IMR-90 (cell line): ENCODE measurements at regions not wholly inside any gene's neighbourhood (a gene's known extent, or its start where the extent isn't known, plus 50 kb on each side); places are given as distances from the start of the nearest gene placed in this dataset.

Experiments
- ATAC-seq: fragments of 200-7000 bp; cut with Tn5 transposase; 2 replicates; pipeline ENCODE4 v1.9.1; 2020; ENCODE audit warnings: low read depth, mild to moderate bottlenecking, moderate library complexity
- BruUV-seq: library from RNA; stranded (reverse); fragments of 400-500 nt; replicated peaks from 2 replicates; lab custom pipeline; 2021; lab: Mats Ljungman, UMichigan
- CTCF ChIA-PET: fragments of 300-600 bp; formaldehyde crosslinking; extraction: SDS; loops from one replicate; lab custom pipeline; 2021; ENCODE audit warnings: antibody characterized with exemption; lab: Yijun Ruan, JAX
- POLR2A ChIA-PET: fragments of 300-600 bp; sonication (Branson Sonifier 250); formaldehyde crosslinking; loops from one replicate; lab custom pipeline; 2022; ENCODE audit warnings: antibody characterized with exemption; ENCODE audit not compliant: unreplicated experiment; lab: Charles Lee
- DNase-seq: peaks from one replicate; pipeline ENCODE4 v3.0.0; 2013
- H2AFZ ChIP-seq: replicated peaks from 2 replicates; pipeline ENCODE3; 2013; ENCODE audit warnings: low read length, mild to moderate bottlenecking; ENCODE audit not compliant: poor library complexity
- H2AK5ac ChIP-seq: 2 replicates; pipeline ENCODE4 v1.6.1; 2013; ENCODE audit warnings: low read depth, low read length, inconsistent platforms
- H2AK9ac ChIP-seq: replicated peaks from 2 replicates; pipeline ENCODE3; 2013; ENCODE audit warnings: mild to moderate bottlenecking, low read depth, low read length, moderate library complexity; ENCODE audit not compliant: poor library complexity
- H2BK120ac ChIP-seq: 2 replicates; pipeline ENCODE4 v1.6.1; 2013; ENCODE audit warnings: low read depth, low read length, inconsistent platforms
- H2BK15ac ChIP-seq: 3 replicates; pipeline ENCODE4 v1.6.1; 2013; ENCODE audit warnings: low read depth, low read length, inconsistent platforms
- H2BK20ac ChIP-seq: 2 replicates; pipeline ENCODE4 v1.6.1; 2013; ENCODE audit warnings: low read depth, mild to moderate bottlenecking, inconsistent platforms, low read length, moderate library complexity
- H2BK5ac ChIP-seq: 2 replicates; pipeline ENCODE4 v1.6.1; 2013; ENCODE audit warnings: mild to moderate bottlenecking, low read depth, low read length, inconsistent platforms; ENCODE audit not compliant: poor library complexity, severe bottlenecking
- H3K14ac ChIP-seq: replicated peaks from 2 replicates; pipeline ENCODE4 v1.6.1; 2013; ENCODE audit warnings: low read depth, low read length, inconsistent platforms
- H3K18ac ChIP-seq: 2 replicates; pipeline ENCODE4 v1.6.1; 2013; ENCODE audit warnings: low read depth, low read length, control low read depth
- H3K23ac ChIP-seq: 2 replicates; pipeline ENCODE4 v1.6.1; 2013; ENCODE audit warnings: low read depth, low read length, inconsistent platforms
- H3K27ac ChIP-seq: 2 replicates; pipeline ENCODE4 v1.5.1; 2013; ENCODE audit warnings: mild to moderate bottlenecking, control low read depth, low read length; ENCODE audit not compliant: insufficient read depth
- H3K27me3 ChIP-seq: 2 replicates; pipeline ENCODE4 v1.6.1; 2013; ENCODE audit warnings: low read length; ENCODE audit not compliant: control insufficient read depth, insufficient read depth
- H3K36me3 ChIP-seq: 2 replicates; pipeline ENCODE4 v1.6.1; 2013; ENCODE audit warnings: low read length, mixed read lengths; ENCODE audit not compliant: control insufficient read depth, insufficient read depth
- H3K4ac ChIP-seq: 2 replicates; pipeline ENCODE4 v1.6.1; 2013; ENCODE audit warnings: low read depth, low read length, inconsistent platforms
- H3K4me1 ChIP-seq: 2 replicates; pipeline ENCODE4 v1.6.1; 2013; ENCODE audit warnings: low read length, mixed read lengths; ENCODE audit not compliant: control insufficient read depth, insufficient read depth
- H3K4me2 ChIP-seq: 2 replicates; pipeline ENCODE4 v1.6.1; 2013; ENCODE audit warnings: low read depth, mild to moderate bottlenecking, control low read depth, low read length, moderate library complexity
- H3K4me3 ChIP-seq: 2 replicates; pipeline ENCODE4 v1.5.1; 2013; ENCODE audit warnings: low read depth, mild to moderate bottlenecking, control low read depth, low read length, moderate library complexity; ENCODE audit not compliant: insufficient read depth
- H3K56ac ChIP-seq: 2 replicates; pipeline ENCODE4 v1.6.1; 2013; ENCODE audit warnings: low read length, inconsistent platforms; ENCODE audit not compliant: insufficient read depth; ENCODE audit errors: extremely low read depth
- H3K79me1 ChIP-seq, 2 experiments: 2 replicates each; pipeline ENCODE4 v1.6.1; 2013; ENCODE audit warnings: low read length in 2 of 2, inconsistent platforms in 1 of 2, low read depth in 1 of 2
- H3K9ac ChIP-seq: 2 replicates; pipeline ENCODE4 v1.6.1; 2013; ENCODE audit warnings: low read depth, low read length, control low read depth
- H3K9me1 ChIP-seq: 2 replicates; pipeline ENCODE4 v1.6.1; 2013; ENCODE audit warnings: low read length, inconsistent platforms; ENCODE audit not compliant: insufficient read depth
- H3K9me3 ChIP-seq: 2 replicates; pipeline ENCODE4 v1.6.1; 2013; ENCODE audit warnings: low read length; ENCODE audit not compliant: control insufficient read depth, insufficient read depth
- H4K20me1 ChIP-seq: 2 replicates; pipeline ENCODE4 v1.6.1; 2013; ENCODE audit warnings: low read length, inconsistent platforms; ENCODE audit not compliant: insufficient read depth
- H4K5ac ChIP-seq: 2 replicates; pipeline ENCODE4 v1.6.1; 2013; ENCODE audit warnings: mild to moderate bottlenecking, low read depth, low read length, control low read depth
- H4K8ac ChIP-seq, 2 experiments: 2 replicates each; pipeline ENCODE4 v1.6.1; 2013; ENCODE audit warnings: low read depth in 2 of 2, low read length in 2 of 2, control low read depth in 1 of 2, inconsistent platforms in 1 of 2
- H4K91ac ChIP-seq: 2 replicates; pipeline ENCODE4 v1.6.1; 2013; ENCODE audit warnings: low read depth, low read length, inconsistent platforms; ENCODE audit not compliant: insufficient read depth
- CHD1 ChIP-seq: IDR thresholded peaks from 2 replicates; pipeline ENCODE4 v1.6.1; 2012; ENCODE audit warnings: low read depth, low read length, improper control_type of control experiment
- CTCF ChIP-seq: conservative IDR thresholded peaks from 2 replicates; pipeline ENCODE4 v1.5.1; 2012; ENCODE audit warnings: mild to moderate bottlenecking, low read depth, low read length, improper control_type of control experiment
- RAD21 ChIP-seq: IDR thresholded peaks from 2 replicates; pipeline ENCODE4 v1.6.1; 2012; ENCODE audit warnings: low read length, improper control_type of control experiment
- SMC3 ChIP-seq: fragments of 150-350 bp; IDR thresholded peaks from 2 replicates; pipeline ENCODE4 v1.6.1; 2016; ENCODE audit warnings: low read depth, mild to moderate bottlenecking, antibody characterized with exemption, low read length, moderate library complexity
- WGBS, 2 experiments: methylation state at CpG; one replicate each; pipeline versions ENCODE4 v1.1.5 to v1.1.7; 2013; ENCODE audit warnings: missing lambda C conversion rate in 2 of 2; ENCODE audit not compliant: insufficient read length in 1 of 2; ENCODE audit errors: extremely low coverage in 2 of 2; 5-methylcytosine and 5-hydroxymethylcytosine counted together
- dilution Hi-C: fragments of 300-500 bp; cut with HindIII; formaldehyde crosslinking; loops from one replicate; pipeline ENCODE4 v1.14.3; 2018; ENCODE audit warnings: low sequenced_read_pairs; ENCODE audit not compliant: unreplicated experiment
- in situ Hi-C: fragments of 300-500 bp; cut with MboI; formaldehyde crosslinking; loops from 3 replicates; pipeline ENCODE4 v1.14.3; 2019; ENCODE audit warnings: low sequenced_read_pairs, inconsistent platforms, mixed read lengths
- intact Hi-C: fragments of 100-400 bp; cut with micrococcal nuclease; formaldehyde crosslinking; loops from 2 replicates; pipeline ENCODE4 v1.10.0; 2022

DNA sequence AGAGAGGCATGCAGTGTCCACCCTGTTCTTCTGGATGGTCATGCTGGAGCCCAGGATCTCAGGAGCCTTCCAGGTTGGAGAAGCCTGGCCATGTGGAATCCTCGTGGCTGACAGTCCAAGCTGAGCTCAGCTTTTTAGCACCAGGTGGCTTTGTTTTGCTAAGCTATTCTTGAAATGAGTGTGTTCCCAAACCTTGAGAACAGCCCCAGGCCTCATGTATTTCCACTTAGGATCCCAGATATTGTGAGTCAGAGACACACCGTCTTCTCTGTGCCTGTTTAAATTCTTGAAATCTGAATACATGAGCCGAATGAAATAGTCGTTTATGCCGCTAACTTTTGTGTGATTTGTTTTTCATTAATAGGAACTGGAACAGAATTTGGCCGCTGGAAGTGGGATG is 61.2 kb downstream of the IRX2 start:
- ChIA-PET CTCF (no interaction called here), POLR2A (no interaction called here)
- Histone ChIP-seq H4K5ac (no peak overlapping the region), H3K9me3 (peaks cover 47% of the 10 kb centered on the region), H3K14ac (no peak overlapping the region), H3K36me3 (no peaks in the 10 kb centered on the region), H2BK20ac (no peak overlapping the region), H3K56ac (no peak overlapping the region), H3K27ac (no peak overlapping the region), H4K91ac (no peak overlapping the region), H3K9ac (no peak overlapping the region), H4K8ac (no peak overlapping the region), H3K23ac (no peak overlapping the region), H2AK9ac (no peak overlapping the region), H3K4me2 (no peak overlapping the region), H2BK5ac (no peak overlapping the region), H3K4me3 (no peak overlapping the region), H3K9me1 (no peaks in the 10 kb centered on the region), H2BK120ac (no peak overlapping the region), H2BK15ac (no peak overlapping the region), H3K4ac (no peak overlapping the region), H4K20me1 (no peaks in the 10 kb centered on the region), H3K27me3 (no peaks in the 10 kb centered on the region), H2AK5ac (no peak overlapping the region), H3K4me1 (no peaks in the 10 kb centered on the region), H3K79me1 (no peaks in the 10 kb centered on the region), H3K18ac (no peak overlapping the region), H2AFZ (no peak overlapping the region)
- no peak for TF ChIP-seq CTCF
- no peak for TF ChIP-seq SMC3
- TF ChIP-seq RAD21 = no peak
- TF ChIP-seq CHD1 = no peak
- intact Hi-C loops = no loop called here
- in situ Hi-C loops = no loop called here
- dilution Hi-C loops = no loop called here
- no peak for ATAC-seq
- WGBS, 2 experiments = no CpG with 5 or more reads among the region's 6 CpGs
- no peak for DNase-seq
- BruUV-seq = no TSS peak
